Epidermal melanocyte (primary cell): ENCODE measurements at regions not wholly inside any gene's neighbourhood (a gene's known extent, or its start where the extent isn't known, plus 50 kb on each side); places are given as distances from the start of the nearest gene placed in this dataset.
"Not testable (repeated sequence)": the region's sequence is repeated elsewhere in the genome, so short reads cannot be mapped to it uniquely, and the experiment has no call there.

Experiments
- DNase-seq: peaks from one replicate; pipeline ENCODE4 v3.0.0; 2011; ENCODE audit warnings: low spot score; ENCODE audit not compliant: insufficient read length

DNA sequence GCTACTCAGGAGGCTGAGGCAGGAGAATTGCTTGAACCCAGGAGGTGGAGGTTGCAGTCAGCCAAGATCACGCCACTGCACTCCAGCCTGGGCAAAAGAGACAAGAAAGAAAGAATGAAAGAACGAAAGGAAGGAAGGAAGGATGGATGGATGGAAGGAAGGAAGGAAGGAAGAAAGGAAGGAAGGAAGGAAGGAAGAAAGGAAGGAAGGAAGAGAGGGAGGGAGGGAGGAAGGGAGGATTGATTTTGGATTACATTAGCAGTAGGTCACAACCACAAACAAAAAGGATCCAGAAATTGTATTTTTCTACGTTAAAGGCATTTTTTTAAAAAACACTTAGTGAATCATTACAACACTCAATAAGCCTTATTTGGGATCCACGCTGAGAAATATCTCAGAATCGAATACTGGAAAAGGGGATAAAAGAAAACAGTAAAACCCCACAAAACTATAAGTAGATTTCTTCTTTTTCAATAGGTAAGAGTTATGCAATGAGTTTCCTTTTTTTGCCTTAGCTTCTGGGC lies 136.9 kb upstream of the FREM1 start:
- no peak for DNase-seq

DNA sequence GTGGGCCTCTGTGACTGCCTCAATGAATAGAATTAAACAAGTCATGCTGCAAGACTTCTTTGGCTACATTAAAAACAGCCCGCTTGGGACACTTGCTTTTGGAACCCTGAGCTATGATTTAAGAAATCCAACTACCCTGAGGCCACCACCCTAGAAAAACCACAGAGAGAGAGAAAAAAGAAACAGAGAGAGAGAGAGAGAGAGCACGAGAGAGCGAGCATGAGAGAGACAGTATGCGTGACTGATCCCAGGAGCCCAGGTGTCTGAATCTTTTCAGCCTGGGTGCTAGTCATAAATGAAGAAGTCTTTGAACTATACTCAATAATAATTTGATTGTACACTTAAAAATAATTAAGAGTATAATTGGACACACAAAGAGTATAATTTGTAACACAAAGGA lies 123.1 kb upstream of the FREM1 start:
- no peak for DNase-seq

DNA sequence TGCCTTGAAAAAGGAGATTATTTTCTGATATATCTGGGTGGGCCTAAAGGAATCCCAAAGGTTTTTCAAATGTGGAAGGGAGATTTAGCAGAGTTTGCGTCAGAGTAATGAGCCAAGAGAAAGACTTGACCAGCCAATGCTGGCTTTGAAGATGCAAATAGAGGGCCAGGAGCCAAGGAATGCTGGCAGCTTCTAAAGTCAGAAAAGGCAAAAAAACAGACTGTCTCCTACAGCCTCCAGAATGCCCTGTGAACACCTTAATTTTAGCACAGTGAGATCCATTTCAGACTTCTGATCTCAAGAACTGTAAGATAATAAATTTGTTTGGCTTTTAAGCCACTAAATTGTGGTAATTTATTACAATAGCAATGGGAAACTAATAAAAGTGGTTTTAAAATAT lies 122.6 kb upstream of the FREM1 start:
- no peak for DNase-seq

DNA sequence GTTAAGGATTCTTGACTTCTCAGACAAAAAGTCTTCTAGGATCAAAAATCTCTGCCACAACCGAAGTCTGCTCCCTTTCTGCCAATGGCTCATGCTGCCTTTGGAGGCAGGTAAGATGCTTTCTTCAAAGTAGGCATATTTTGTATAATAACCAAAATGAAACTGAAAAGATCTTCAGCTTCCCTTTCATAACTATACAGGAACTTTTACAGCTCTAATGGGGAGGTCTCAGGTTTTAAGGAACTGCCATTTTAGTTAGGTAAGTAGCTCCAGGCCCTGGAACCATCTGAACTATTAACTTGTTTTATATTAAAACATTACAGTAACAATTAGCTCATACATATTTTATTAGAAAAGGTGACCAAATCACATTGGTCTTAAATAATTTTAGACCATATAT lies 110.9 kb upstream of the FREM1 start:
- no peak for DNase-seq

DNA sequence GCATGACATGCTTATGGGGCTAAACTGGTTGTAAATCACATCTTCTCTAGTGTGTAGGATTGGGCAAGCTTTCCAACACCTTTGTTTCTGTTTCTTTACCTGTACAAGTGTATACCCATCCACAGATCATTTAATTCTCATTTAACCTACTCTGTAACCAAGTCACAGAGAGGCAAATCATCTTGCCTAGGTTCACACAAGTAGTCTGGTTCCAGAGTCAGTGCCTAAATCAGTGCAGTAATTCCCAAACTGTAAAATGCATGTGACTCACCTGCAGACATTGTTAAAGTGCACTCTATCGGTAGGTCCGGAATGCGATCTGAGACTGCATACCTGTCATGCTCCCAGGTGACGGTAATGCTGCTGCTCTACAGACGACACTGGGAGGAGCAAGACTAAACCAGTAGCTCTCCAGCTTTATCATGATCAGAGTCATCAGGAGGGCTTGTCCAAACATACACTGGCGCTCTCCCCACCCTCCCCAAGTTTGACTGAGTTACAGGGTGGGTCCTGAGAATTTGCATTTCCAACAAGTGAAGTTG lies 107.9 kb upstream of the FREM1 start:
- DNase-seq, result no peak

DNA sequence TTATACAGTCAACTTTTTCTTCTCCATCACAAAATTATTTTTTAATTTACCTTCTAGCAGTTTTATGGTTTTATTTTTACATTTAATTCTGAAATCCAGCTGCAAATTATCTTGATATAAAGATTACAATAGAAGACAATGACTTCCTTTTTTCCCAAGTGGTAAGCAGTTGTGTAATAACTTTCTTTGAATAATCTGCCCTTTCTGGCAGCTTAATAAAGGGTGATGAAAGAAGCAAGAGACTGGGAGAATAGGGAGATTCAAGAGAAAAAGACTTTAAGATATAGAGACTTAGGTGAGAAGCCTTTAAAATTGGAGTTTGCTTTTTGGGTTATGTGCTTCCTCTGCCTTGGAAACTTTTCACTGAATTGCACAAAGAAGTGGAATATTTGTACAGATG lies 100.4 kb upstream of the FREM1 start:
- no peak for DNase-seq

DNA sequence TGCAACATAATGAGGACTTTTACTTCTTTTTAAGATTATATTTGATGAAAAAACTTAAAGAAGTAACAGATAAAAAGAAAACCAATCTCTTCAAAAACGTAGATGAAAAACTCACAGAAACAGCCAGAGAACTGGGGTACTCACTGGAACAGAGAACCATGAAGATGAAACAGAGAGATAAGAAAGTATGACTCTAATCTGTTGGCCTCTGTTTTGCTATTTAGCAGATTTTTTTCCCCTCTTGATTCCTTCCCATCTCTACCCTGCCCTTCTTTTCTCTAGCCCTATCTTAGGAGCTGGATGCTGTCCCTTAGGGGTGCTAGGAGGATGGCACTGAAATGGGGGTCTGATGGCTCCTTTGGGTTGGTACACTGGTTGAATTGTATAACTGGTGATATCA lies 97.5 kb upstream of the FREM1 start:
- no peak for DNase-seq

DNA sequence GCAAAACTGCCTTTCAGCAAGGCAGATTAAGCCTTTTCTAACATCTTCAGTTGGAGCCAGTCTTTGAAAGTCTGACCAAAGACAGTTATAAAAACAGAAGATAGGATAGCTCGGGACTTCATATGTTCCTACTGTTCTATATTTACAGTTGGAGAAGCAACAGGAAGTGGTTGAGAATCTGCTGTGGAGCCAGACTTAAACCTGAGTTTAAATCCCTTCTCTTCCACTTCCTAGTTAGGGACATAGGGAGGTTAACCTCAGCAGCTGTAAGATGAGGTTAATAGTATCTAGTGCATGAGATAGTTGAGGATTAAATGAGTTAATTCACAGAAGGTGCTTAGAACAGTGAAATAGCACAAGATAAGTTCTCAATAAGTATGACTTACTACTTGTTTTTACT lies 84.5 kb upstream of the FREM1 start:
- no peak for DNase-seq

DNA sequence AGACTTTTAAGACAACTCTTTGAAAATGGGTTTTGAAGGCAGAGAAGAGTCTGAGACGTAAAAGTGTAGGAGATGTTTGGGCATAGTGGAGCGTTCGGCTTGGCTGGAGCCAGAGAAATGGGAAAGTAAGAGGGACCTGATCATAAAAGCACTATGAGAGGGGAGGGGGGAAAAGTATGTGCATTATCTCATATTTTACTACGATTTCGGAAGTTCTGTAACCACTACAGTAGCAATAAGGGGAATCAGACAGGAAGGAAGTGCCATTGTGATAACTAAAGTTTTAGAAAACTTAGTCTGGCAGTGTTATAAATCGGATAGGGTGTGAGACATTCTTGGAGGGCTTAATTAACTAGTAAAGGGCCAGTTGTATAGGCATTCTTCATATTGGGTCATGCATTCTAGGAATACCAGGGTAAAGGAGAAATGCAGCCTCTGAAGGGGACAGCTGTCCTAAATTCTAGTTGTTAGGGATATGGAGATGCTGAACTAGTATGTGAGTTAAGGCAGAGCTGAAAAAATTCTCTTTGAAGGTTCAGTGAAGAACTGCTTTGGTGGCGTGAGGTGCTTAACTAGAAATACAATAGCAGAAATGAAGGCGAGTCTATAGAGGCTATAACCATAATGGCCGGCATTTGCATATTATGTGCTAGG lies 83.8 kb upstream of the FREM1 start:
- no peak for DNase-seq

DNA sequence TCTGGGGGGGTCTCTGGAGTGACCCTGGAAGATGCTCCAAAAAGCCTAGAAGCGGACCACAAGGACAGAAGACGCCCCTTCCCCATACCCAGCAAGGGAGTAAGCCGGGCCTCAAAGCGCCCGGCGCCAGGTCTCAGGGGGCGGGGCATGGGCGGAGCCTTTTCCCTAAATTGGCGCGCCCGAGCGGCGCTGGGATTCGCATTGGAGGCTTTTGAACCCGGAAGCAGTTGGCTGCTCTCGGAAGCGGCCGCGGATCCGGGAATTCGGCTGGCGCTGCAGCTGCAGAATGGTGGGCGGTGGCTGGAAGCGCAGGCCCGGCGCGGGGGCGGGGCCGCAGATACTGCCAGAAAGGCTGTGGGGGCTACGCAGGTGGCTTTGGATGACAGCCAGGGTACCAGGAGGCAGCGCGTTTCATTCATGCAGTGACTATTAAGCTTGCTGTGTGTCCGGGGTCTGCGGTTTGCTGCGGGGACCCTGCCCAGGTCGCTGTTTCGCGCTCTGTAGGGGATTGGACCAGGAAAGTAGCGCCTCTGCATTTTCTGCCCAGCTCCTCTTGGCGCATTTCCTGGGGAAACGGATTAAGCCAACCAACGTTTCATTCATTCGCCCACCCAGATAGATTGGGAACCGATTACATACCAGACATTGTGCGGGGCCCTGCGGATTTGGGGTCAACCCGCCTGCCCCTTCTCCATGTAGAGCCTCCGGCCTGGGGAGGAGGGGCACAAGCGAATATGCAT lies 83.0 kb upstream of the FREM1 start:
- DNase-seq, result peak; percentile 73

DNA sequence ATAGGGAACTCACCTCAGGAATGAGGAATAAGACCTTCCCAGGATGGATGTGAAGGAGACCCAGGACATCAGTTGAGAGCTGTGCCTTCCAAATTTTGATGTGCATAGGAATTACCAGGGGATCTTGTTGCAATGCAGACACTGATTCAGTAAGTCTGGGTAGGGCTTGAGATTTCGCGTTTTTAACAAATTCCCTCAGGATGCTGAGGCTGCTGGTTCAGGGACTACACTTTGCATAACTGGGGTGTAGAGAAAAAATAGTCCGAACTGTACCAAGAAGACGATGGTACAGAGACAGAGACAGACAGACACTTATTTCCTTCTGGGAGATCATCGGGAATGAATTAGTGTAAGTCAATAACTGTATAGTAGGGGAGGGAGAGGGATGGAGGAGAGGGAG lies 82.3 kb upstream of the FREM1 start:
- DNase-seq, result no peak

DNA sequence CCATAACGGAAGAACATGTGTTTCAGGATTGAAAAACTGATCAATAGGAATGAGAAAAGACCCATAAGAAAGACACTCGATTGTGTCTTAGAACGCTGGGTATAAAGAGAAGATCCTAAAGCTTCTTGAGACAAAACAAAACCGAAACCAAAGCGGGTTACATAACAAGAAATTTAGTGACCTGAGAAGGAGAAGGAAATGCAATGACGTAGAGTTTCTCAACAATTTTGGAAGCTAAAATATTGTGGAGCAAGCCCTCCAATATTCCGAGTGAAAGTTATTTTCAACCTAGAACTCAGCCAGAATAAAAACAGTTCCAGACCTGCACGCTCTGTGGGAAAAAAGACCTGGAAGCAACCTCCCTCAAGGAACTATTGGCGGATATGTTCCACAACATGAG lies 81.9 kb upstream of the FREM1 start:
- no peak for DNase-seq

DNA sequence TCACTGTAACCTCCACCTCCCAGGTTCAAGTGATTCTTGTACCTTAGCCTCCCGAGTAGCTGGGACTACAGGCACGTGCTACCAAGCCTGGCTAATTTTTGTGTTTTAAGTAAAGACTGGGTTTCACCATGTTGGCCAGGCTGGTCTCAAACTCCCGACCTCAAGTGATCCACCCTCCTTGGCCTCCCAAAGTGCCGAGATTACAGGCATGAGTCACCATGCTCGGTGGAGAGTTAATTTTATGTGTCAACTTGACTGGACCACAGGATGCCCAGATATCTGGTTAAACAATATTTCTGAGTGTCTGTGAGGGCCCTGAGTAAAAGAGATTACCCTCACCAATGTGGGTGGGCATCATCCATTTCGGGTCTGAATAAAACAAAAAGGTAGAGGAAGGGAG lies 80.4 kb upstream of the FREM1 start:
- DNase-seq, result not testable (repeated sequence)

DNA sequence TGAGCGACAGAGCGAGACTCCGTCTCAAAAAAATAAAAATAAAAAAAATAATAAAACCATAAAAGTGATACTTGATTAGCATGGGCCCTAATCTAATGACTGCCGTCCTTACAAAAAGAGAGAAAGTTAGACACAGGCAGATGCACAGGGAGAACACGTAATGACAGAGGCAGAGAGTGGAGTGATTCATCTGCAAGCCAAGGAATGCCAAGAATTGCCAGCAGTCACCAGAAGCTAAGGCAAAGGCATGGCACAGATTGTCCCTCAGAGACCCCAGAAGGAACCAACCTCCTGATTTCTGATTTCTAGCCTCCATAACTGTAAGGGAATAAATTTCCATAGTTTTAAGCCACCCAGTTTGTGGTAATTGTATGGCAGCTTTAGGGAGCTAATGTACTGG lies 79.6 kb upstream of the FREM1 start:
- no peak for DNase-seq

DNA sequence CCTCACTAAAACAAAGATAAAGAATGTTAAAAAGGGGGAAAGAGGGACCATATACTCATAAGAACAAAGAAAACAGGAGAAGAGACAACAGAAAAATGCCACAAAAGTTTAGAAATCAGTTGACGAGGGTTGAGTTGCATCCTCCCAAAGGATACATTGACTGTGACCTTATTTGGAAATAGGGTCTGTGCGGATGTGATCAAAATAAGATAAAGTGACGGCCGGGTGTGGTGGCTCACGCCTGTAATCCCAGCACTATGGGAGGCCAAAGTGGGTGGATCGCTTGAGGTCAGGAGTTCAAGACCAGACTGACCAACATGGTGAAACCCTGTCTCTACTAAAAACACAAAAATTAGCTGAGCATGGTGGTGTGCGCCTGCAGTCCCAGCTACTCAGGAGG lies 79.1 kb upstream of the FREM1 start:
- not testable (repeated sequence) for DNase-seq

DNA sequence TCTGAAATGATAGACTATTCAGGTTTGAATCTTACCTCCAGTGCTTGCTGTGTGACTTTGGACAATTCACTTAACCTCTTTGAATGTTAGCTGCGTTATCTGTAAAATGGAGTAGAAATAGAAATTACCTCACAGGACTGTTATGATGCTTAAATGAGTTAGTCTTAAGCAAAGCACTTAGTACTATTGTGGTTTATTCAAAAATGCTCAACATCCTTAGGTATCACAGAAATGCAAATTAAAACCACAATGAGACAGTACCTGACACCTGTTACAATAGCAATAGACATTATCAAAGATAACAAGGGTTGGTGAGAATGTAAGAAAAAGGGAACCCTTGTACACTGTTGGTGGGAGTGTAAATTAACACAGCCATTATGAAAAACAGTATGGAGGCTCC lies 77.6 kb upstream of the FREM1 start:
- DNase-seq, result no peak

DNA sequence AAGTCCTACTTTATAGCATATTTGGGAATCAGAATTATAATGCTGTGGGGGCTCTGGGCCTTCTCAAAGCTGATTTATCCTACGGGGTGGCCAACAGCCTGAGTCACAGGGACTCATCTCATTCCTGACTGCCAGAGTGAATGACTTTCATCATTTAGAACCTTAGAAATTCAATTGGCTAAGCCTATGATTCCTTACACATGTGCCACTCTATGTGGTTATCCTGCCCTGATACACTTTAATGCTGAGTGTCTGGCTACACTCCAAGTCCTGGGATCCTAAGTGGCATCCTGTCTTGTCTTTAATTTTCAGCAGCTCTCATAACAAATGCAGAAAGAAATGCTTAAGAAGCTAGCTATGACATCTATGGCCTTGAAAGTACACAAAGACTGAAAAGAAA lies 75.2 kb upstream of the FREM1 start:
- DNase-seq, result no peak

DNA sequence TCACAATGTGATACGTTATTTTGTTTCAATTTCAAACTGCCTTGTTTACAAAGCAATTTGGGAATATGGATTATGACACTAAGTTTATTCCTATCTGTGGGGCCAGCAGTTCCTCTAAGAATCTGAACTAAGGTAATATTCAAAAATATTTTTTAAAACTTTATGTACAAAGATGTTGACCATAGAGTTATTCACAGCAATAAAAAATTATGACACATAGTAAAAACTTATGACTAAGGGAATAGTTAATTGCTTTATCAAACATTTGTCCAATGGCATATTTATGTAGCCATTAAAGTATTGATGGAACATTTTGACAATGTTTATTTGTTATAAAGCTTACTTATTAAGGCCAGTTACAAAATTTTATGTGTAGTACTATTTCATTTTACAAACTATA lies 73.4 kb upstream of the FREM1 start:
- DNase-seq, result no peak

DNA sequence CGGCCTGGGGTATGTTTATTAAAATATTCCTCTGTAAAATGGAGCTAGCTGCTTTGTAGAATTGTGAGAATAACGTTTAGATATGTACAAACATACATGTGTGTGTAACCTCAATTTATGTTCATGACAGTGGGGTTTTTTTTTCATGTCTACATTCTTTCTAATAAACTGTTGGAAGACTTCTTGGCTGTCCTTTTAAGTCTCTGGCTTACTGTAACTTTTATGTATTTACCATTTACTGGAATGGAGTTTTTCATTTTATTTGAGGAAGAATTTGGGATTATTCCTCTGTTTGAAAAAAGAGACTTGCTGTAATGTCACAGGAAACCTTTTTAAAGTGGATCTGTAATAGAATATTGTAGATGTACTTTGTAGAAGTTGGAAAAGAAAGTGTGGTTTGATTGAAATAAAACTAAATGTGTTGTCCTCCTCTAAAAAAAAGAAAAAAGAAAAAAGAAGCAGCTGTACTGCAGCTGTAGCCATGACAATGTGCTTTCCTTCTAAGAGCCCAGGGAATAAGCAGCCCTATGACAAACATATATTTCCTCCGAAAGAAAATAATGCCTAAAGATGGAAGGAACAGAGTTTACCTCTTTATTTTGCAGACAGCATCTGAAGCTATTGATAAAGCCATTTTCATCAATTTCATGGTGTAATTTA lies 71.2 kb upstream of the FREM1 start:
- DNase-seq, result no peak

DNA sequence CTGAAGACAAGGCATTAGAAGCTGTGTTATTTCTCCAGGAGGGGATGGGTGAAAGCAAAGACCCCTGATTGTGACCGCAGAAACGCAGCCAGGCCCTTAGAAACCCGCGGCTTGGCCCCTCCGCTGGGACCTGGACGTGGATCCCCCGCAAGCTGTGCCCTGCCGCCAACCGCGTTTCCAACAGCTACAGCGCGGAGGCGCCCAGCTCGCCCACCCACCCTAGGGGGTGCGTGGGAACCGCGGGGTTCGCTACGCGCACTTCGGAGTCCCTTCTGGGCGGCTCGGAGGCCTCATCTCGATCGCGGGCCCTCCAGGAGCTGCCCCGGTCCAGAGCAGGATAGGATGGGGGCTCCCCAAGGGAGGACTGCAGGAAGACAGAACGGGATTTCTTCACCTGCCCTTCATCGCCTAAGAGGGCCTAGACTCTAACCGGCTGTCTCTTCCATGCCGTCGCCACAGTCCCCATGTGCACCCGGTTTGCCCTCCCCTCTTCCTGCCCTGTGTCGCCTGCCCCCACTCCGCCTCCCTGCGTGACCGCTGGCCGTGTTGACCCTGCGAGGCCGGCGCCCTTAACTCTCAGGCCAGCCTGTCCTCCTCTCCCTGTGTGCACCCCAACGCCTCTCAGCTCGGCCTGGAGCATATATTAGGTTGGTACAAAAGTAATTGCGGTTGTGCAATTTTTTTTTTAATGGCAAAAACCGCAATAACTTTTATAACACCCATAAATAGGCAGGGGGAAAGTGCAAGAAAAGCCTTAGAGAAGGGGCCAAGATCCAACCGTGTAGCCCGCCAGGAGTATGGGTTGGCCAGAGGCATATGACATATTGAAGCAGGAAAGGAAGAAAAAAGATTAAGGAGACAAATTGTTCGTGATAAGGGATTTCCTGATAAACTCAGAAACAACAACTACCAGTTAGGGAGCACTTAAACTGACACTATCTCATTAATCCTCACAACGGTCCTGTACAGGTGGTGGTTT lies 68.1 kb upstream of the FREM1 start:
- no peak for DNase-seq
